Ishikawa (cell line): ENCODE measurements at regions not wholly inside any gene's neighbourhood (a gene's known extent, or its start where the extent isn't known, plus 50 kb on each side); places are given as distances from the start of the nearest gene placed in this dataset.

Experiments used
- CREB1 ChIP-seq: IDR thresholded peaks from 2 replicates; pipeline ENCODE4 v1.6.1; 2012; ENCODE audit warnings: low read depth
- EGR1 ChIP-seq: IDR thresholded peaks from 2 replicates; pipeline ENCODE4 v1.6.1; 2012
- RAD21 ChIP-seq: IDR thresholded peaks from 2 replicates; pipeline ENCODE4 v1.6.1; 2012; ENCODE audit warnings: low read depth
- TAF1 ChIP-seq: IDR thresholded peaks from 2 replicates; pipeline ENCODE4 v1.6.1; 2012; ENCODE audit warnings: low read depth, mild to moderate bottlenecking
- TEAD4 ChIP-seq: IDR thresholded peaks from 2 replicates; pipeline ENCODE4 v1.6.1; 2012
- YY1 ChIP-seq: IDR thresholded peaks from 2 replicates; pipeline ENCODE4 v1.6.1; 2012; ENCODE audit warnings: low read depth

GRCh38 chr15:36294359-36294758 lies 285.1 kb upstream of the CDIN1 start:
- TF ChIP-seq YY1 (no peak), EGR1 (no peak), CREB1 (no peak), RAD21 (no peak), TAF1 (no peak), TEAD4 (no peak)
